Epithelial cell of esophagus (primary cell): ENCODE measurements at regions not wholly inside any gene's neighbourhood (a gene's known extent, or its start where the extent isn't known, plus 50 kb on each side); places are given as distances from the start of the nearest gene placed in this dataset.

Source experiments
- DNase-seq: peaks from one replicate; pipeline ENCODE4 v3.0.0; 2010; ENCODE audit warnings: low read depth
- H3K4me3 ChIP-seq: 2 replicates; pipeline ENCODE4 v1.5.1; 2011; ENCODE audit warnings: mild to moderate bottlenecking, low read length, control low read depth
- TF ChIP-seq, protein P1 (sequence below): IDR thresholded peaks from 2 replicates; pipeline ENCODE4 v1.5.1; 2011; ENCODE audit warnings: low read depth, mild to moderate bottlenecking, low read length, control low read depth, inconsistent platforms; ENCODE audit not compliant: insufficient read depth; ENCODE audit errors: missing control alignments

DNA sequence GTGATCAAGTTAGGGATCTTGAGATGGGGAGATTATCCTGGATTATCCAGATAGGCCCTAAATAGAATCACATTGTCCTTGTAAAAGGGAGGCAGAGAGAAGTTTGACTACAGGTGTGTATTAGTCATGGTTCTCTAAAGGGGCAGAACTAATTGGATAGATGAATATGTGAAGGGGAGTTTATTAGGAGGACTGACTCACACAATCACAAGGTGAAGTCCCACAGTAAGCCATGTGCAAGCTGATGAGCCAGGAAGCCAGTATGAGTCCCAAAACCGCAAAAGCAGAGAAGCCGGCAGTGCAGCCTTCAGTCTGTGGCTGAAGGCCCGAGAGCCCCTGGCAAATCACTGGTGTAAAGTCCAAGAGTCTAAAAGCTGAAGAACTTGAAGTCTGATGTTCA lies 275.8 kb downstream of the KCNS3 start:
- H3K4me3 ChIP-seq = no peak overlapping the region
- DNase-seq = peak; percentile 51
- TF ChIP-seq, protein P1, sequence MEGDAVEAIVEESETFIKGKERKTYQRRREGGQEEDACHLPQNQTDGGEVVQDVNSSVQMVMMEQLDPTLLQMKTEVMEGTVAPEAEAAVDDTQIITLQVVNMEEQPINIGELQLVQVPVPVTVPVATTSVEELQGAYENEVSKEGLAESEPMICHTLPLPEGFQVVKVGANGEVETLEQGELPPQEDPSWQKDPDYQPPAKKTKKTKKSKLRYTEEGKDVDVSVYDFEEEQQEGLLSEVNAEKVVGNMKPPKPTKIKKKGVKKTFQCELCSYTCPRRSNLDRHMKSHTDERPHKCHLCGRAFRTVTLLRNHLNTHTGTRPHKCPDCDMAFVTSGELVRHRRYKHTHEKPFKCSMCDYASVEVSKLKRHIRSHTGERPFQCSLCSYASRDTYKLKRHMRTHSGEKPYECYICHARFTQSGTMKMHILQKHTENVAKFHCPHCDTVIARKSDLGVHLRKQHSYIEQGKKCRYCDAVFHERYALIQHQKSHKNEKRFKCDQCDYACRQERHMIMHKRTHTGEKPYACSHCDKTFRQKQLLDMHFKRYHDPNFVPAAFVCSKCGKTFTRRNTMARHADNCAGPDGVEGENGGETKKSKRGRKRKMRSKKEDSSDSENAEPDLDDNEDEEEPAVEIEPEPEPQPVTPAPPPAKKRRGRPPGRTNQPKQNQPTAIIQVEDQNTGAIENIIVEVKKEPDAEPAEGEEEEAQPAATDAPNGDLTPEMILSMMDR = no peak

DNA sequence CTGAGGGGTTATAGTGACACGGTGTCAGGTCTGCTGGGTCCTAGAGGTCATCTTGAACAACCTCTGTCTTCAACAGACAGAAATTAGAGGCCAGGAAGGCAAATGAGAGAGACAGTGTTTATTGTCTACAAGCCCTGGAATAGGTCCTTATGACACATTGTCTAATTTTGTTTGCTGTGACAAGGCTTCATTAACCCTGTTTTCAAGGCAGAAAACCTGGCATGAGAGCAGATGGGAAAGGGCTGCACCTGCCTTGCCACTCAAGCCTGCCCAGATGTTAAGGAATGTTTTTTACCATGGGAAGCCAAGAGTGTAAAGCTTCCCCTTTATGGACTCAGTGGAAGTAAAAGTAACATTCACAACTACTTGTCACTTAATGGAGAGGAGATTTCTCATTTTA lies 275.3 kb downstream of the KCNS3 start:
- no peak overlapping the region for H3K4me3 ChIP-seq
- no peak for DNase-seq
- TF ChIP-seq, protein P1 = no peak

DNA sequence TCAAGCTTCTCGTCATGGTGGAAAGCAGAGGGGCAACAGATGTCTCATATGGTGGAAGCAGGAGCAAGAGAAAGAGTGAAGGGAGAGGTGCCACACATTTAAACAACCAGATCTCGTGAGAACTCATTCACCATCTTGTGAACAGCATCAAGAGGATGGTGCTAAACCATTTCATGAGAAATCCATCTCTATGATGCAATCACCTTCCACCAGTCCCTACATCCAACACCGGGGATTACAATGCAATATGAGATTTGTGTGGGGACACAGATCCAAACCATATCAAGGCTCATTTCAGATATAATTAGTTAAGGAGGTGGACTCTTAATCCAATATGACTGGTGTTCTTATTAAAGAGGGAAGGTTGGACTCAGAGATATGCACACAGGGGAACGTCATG lies 272.8 kb downstream of the KCNS3 start:
- TF ChIP-seq, protein P1 = no peak
- H3K4me3 ChIP-seq = no peak overlapping the region
- no peak for DNase-seq

DNA sequence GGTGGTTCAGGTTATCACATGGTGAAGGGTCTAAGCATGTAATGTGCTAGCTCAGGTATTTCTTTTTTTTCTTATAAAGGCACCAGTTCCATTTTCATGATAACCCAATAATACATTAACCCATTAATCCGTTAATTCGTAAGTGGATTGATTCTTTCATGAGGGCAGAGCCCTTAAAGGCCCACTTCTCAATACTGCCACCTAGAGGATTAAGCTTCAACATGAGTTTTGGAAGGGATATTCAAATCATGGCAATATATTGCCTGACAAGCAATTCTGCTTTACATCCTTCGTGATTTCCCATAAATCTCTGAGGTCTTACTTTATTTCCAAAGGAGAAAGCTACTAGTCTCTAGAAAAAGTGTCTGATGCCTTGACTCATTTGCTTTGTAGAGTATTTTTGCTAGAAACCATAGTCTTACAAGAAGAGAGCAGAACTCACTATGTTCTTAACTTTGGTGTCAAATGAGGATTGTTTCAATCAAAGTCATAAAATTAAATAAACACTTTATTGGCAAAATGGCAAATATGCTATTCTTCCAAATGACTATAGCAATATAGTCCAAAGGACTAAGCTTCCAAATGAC lies 271.3 kb downstream of the KCNS3 start:
- peak; percentile 62 for DNase-seq
- H3K4me3 ChIP-seq = no peak overlapping the region
- TF ChIP-seq, protein P1 = peak; percentile 85

DNA sequence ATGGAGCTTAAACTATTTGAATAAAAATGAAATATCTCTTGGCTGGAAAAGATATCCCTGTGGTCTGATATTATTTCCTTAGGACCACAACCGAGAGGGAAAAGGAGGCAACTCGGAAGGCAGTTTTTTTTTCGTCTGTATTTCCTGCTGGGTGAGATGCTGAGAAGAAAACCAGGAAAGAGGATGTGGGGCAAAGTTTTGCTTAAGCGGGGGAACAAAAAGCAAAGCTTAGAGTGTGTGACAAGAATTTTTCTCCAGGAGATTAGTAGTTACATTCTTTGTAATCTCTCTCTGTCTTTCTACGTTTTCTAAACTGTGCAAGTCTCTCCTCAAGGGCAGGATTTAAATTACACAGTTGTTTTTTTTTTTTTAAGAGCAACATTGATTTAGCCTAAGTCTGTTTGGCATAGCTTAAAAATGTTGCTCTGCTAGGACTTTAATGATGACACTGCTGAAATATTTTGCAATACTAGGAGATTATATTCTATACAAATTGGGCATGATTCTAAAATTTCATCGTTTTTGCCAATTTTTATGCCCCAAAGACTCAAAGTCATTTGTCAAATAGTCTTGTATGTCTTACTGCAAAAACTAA lies 258.5 kb downstream of the KCNS3 start:
- H3K4me3 ChIP-seq = no peak overlapping the region
- no peak for DNase-seq
- TF ChIP-seq, protein P1 = no peak

DNA sequence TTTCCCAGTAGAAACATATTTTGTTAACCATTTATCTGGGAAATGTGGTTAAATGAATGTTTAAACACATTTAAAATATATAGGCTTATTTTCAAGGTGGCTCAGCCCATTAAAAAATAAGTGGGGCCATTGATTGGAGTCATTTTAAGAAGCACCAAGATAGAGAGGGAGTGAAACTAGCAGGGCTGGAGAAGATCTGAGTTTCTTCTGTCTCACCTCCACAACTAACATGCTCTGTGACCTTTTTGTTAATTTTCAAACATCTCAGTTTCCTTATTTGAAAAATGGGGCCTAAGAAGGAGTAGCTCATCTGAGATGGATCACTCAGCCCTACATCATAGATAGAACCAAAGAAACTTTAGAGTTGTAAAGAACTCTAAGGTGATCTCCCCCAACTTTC lies 254.8 kb downstream of the KCNS3 start:
- DNase-seq = no peak
- TF ChIP-seq, protein P1 = no peak
- no peak overlapping the region for H3K4me3 ChIP-seq

DNA sequence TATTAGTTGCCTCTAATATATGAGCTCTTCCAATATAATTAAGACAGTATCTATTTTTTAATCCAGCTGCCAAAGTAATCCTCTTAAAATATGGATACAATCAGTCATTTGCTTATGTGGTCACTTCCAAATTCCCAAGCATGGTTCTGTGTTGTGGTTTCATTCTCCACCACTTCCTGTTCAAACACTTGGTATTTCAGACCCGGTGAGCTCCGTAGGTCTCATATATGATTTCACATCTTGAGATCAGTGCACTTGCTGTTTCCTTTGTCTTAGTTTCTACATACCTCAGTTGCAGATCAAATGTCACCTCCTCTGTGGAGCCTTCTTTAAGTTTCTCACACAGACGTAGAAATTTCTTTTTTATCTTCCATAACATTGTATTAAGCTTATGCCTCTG lies 254.2 kb downstream of the KCNS3 start:
- peak; percentile 14 for DNase-seq
- H3K4me3 ChIP-seq = no peak overlapping the region
- TF ChIP-seq, protein P1 = no peak
